ENCODE measurements at regions not wholly inside any gene's neighbourhood (a gene's known extent, or its start where the extent isn't known, plus 50 kb on each side); places are given as distances from the start of the nearest gene placed in this dataset.

- no peak overlapping the region for H3K9ac ChIP-seq (ENCODE audit: control insufficient read depth, extremely low read depth, insufficient read depth, low read length)
- H4K20me1 ChIP-seq (ENCODE audit: control insufficient read depth, extremely low read depth, insufficient read depth, low read length) = no peaks in the 10 kb centered on the region
- no peaks in the 10 kb centered on the region for H3K79me2 ChIP-seq (ENCODE audit: control insufficient read depth, insufficient read depth, low read length)
- no peaks in the 10 kb centered on the region for H3K9me3 ChIP-seq (ENCODE audit: control insufficient read depth, low read depth, low read length)
- no peaks in the 10 kb centered on the region for H3K4me1 ChIP-seq (ENCODE audit: control insufficient read depth, extremely low read depth, insufficient read depth, low read length)
- FAIRE-seq (no peak), DNase-seq (ENCODE audit: low read depth, low spot score) (no peak)
- no peaks in the 10 kb centered on the region for H3K36me3 ChIP-seq (ENCODE audit: control insufficient read depth in 2 of 2, extremely low read depth in 1 of 2, insufficient read depth in 2 of 2, low read length in 2 of 2)
- H3K4me2 ChIP-seq (ENCODE audit: control insufficient read depth, extremely low read depth, insufficient read depth, low read depth, low read length) = no peak overlapping the region
- no peaks in the 10 kb centered on the region for H3K27me3 ChIP-seq (ENCODE audit: control insufficient read depth, extremely low read depth, insufficient read depth, low read length)
- H3K27ac ChIP-seq (ENCODE audit: control insufficient read depth, insufficient read depth, low read length) = no peak overlapping the region
- TF ChIP-seq EZH2 (IDR thresholded peaks at IDR 0.05; ENCODE audit: low read length) = no peak
- TF ChIP-seq, protein P1, sequence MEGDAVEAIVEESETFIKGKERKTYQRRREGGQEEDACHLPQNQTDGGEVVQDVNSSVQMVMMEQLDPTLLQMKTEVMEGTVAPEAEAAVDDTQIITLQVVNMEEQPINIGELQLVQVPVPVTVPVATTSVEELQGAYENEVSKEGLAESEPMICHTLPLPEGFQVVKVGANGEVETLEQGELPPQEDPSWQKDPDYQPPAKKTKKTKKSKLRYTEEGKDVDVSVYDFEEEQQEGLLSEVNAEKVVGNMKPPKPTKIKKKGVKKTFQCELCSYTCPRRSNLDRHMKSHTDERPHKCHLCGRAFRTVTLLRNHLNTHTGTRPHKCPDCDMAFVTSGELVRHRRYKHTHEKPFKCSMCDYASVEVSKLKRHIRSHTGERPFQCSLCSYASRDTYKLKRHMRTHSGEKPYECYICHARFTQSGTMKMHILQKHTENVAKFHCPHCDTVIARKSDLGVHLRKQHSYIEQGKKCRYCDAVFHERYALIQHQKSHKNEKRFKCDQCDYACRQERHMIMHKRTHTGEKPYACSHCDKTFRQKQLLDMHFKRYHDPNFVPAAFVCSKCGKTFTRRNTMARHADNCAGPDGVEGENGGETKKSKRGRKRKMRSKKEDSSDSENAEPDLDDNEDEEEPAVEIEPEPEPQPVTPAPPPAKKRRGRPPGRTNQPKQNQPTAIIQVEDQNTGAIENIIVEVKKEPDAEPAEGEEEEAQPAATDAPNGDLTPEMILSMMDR (optimal IDR thresholded peaks at IDR 0.05 in 1 of 3, IDR thresholded peaks at IDR 0.05 in 1 of 3, conservative IDR thresholded peaks at IDR 0.05 in 1 of 3; ENCODE audit: extremely low read depth in 1 of 3, insufficient read depth in 2 of 3, low read length in 3 of 3) = peak in 2 of 3 experiments; percentile 35 to 41
- no peak overlapping the region for H3K4me3 ChIP-seq (ENCODE audit: control insufficient read depth in 2 of 3, extremely low read depth in 1 of 3, insufficient read depth in 2 of 3, low read depth in 1 of 3, low read length in 3 of 3)
- H3K9me1 ChIP-seq (ENCODE audit: control insufficient read depth, extremely low read depth, insufficient read depth, low read length) = no peaks in the 10 kb centered on the region
- H2AFZ ChIP-seq (ENCODE audit: control insufficient read depth, low read length) = no peak overlapping the region
- dilution Hi-C loops (cut with MboI; ENCODE audit: extremely low pct_ligation_motif_present, low sequenced_read_pairs) = no loop called here
Measured at GRCh38 chr3:82012775-82013174, 251.3 kb upstream of the GBE1 start.

DNA sequence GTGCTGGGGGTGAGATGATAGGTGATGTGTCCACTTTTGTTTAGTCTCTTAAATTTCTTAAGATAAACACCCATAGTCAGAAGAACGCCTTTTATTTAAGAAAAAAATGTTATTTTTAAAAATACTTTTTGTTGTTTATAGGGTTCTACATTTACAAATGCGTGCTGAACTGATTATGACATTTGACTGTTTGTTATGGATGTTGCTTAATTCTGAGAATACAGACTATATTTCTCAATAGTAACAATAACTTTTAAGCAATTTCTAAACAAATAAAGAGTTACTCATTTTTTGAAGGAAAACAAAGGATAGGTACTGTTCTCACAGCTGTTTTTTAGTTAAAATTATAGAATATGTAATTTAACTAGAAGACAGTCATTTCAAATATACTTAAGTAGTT lies 249.9 kb upstream of the GBE1 start:
- Histone ChIP-seq H3K36me3 (ENCODE audit: control insufficient read depth in 2 of 2, extremely low read depth in 1 of 2, insufficient read depth in 2 of 2, low read length in 2 of 2) (no peaks in the 10 kb centered on the region), H3K4me1 (ENCODE audit: control insufficient read depth, extremely low read depth, insufficient read depth, low read length) (no peaks in the 10 kb centered on the region), H3K79me2 (ENCODE audit: control insufficient read depth, insufficient read depth, low read length) (no peaks in the 10 kb centered on the region), H3K27me3 (ENCODE audit: control insufficient read depth, extremely low read depth, insufficient read depth, low read length) (no peaks in the 10 kb centered on the region), H4K20me1 (ENCODE audit: control insufficient read depth, extremely low read depth, insufficient read depth, low read length) (no peaks in the 10 kb centered on the region), H3K9ac (ENCODE audit: control insufficient read depth, extremely low read depth, insufficient read depth, low read length) (no peak overlapping the region), H3K9me3 (ENCODE audit: control insufficient read depth, low read depth, low read length) (no peaks in the 10 kb centered on the region), H3K4me2 (ENCODE audit: control insufficient read depth, extremely low read depth, insufficient read depth, low read depth, low read length) (no peak overlapping the region), H2AFZ (ENCODE audit: control insufficient read depth, low read length) (no peak overlapping the region), H3K9me1 (ENCODE audit: control insufficient read depth, extremely low read depth, insufficient read depth, low read length) (no peaks in the 10 kb centered on the region), H3K4me3 (ENCODE audit: control insufficient read depth in 2 of 3, extremely low read depth in 1 of 3, insufficient read depth in 2 of 3, low read depth in 1 of 3, low read length in 3 of 3) (no peak overlapping the region), H3K27ac (ENCODE audit: control insufficient read depth, insufficient read depth, low read length) (no peak overlapping the region)
- DNase-seq (ENCODE audit: low read depth, low spot score) = no peak
- FAIRE-seq = no peak
- dilution Hi-C loops (cut with MboI; ENCODE audit: extremely low pct_ligation_motif_present, low sequenced_read_pairs) = no loop called here
- TF ChIP-seq, protein P1 (optimal IDR thresholded peaks at IDR 0.05 in 1 of 3, IDR thresholded peaks at IDR 0.05 in 1 of 3, conservative IDR thresholded peaks at IDR 0.05 in 1 of 3; ENCODE audit: extremely low read depth in 1 of 3, insufficient read depth in 2 of 3, low read length in 3 of 3) = no peak
- TF ChIP-seq EZH2 (IDR thresholded peaks at IDR 0.05; ENCODE audit: low read length) = no peak

All from keratinocyte (primary cell).